ENCODE measurements at regions not wholly inside any gene's neighbourhood (a gene's known extent, or its start where the extent isn't known, plus 50 kb on each side); places are given as distances from the start of the nearest gene placed in this dataset.

- peak; percentile 53 for DNase-seq (ENCODE audit: low read depth)
Measured at GRCh38 chr17:79201536-79202227, 127.1 kb downstream of the ENGASE start.

GRCh38 chr17:79201119-79201518 is 126.5 kb downstream of the ENGASE start:
- no peak for DNase-seq (ENCODE audit: low read depth)

- DNase-seq (ENCODE audit: low read depth) = no peak
Measured at GRCh38 chr17:79196913-79197312, 122.3 kb downstream of the ENGASE start.

GRCh38 chr17:79192503-79193351 is 118.1 kb downstream of the ENGASE start:
- DNase-seq (ENCODE audit: low read depth) = peak; percentile 14

- DNase-seq (ENCODE audit: low read depth) = no peak
Measured at GRCh38 chr17:79191270-79191934, 116.8 kb downstream of the ENGASE start.

- no peak for DNase-seq (ENCODE audit: low read depth)
Measured at GRCh38 chr17:79189305-79189704, 114.7 kb downstream of the ENGASE start.

- no peak for DNase-seq (ENCODE audit: low read depth)
Measured at GRCh38 chr17:79188685-79189084, 114.1 kb downstream of the ENGASE start.

GRCh38 chr17:79188048-79188447 is 113.4 kb downstream of the ENGASE start:
- DNase-seq (ENCODE audit: low read depth) = no peak

- DNase-seq (ENCODE audit: low read depth) = no peak
Measured at GRCh38 chr17:79187186-79187585, 112.6 kb downstream of the ENGASE start.

- no peak for DNase-seq (ENCODE audit: low read depth)
Measured at GRCh38 chr17:79186406-79186805, 111.8 kb downstream of the ENGASE start.

- no peak for DNase-seq (ENCODE audit: low read depth)
Measured at GRCh38 chr17:79185671-79186070, 111.0 kb downstream of the ENGASE start.

- DNase-seq (ENCODE audit: low read depth) = no peak
Measured at GRCh38 chr17:79184219-79184618, 109.6 kb downstream of the ENGASE start.

- no peak for DNase-seq (ENCODE audit: low read depth)
Measured at GRCh38 chr17:79183293-79184158, 108.9 kb downstream of the ENGASE start.

- DNase-seq (ENCODE audit: low read depth) = no peak
Measured at GRCh38 chr17:79183043-79183292, 108.3 kb downstream of the ENGASE start.

GRCh38 chr17:79182176-79183042 is 107.8 kb downstream of the ENGASE start:
- no peak for DNase-seq (ENCODE audit: low read depth)

GRCh38 chr17:79180358-79181005 is 105.9 kb downstream of the ENGASE start:
- no peak for DNase-seq (ENCODE audit: low read depth)

GRCh38 chr17:79179334-79179733 is 104.7 kb downstream of the ENGASE start:
- DNase-seq (ENCODE audit: low read depth) = no peak

GRCh38 chr17:79177877-79178276 is 103.3 kb downstream of the ENGASE start:
- no peak for DNase-seq (ENCODE audit: low read depth)

- no peak for DNase-seq (ENCODE audit: low read depth)
Measured at GRCh38 chr17:79176792-79177601, 102.4 kb downstream of the ENGASE start.

Measured in RPMI7951 (cell line).